Osteocyte (in vitro differentiated cells): ENCODE measurements at regions not wholly inside any gene's neighbourhood (a gene's known extent, or its start where the extent isn't known, plus 50 kb on each side); places are given as distances from the start of the nearest gene placed in this dataset.

Experiments
- DNase-seq: peaks from one replicate; pipeline ENCODE4 v3.0.0; 2021; ENCODE audit warnings: mixed read lengths; ENCODE audit not compliant: unreplicated experiment; ENCODE audit errors: extremely low spot score
- H3K27ac Mint-ChIP-seq: one replicate; pipeline ENCODE4 v1.8.0; 2021; ENCODE audit warnings: mild to moderate bottlenecking, mixed read lengths; ENCODE audit not compliant: unreplicated experiment
- H3K27me3 Mint-ChIP-seq: one replicate; pipeline ENCODE4 v1.8.0; 2021; ENCODE audit warnings: mixed read lengths; ENCODE audit not compliant: unreplicated experiment
- H3K36me3 Mint-ChIP-seq: one replicate; pipeline ENCODE4 v1.8.0; 2021; ENCODE audit warnings: mixed read lengths; ENCODE audit not compliant: unreplicated experiment
- H3K4me1 Mint-ChIP-seq: one replicate; pipeline ENCODE4 v1.8.0; 2021; ENCODE audit warnings: mixed read lengths; ENCODE audit not compliant: unreplicated experiment
- H3K4me3 Mint-ChIP-seq: one replicate; pipeline ENCODE4 v1.8.0; 2021; ENCODE audit warnings: mild to moderate bottlenecking, moderate library complexity, mixed read lengths; ENCODE audit not compliant: unreplicated experiment
- H3K9me3 Mint-ChIP-seq: one replicate; pipeline ENCODE4 v1.8.0; 2021; ENCODE audit warnings: mixed read lengths; ENCODE audit not compliant: unreplicated experiment
- CTCF ChIP-seq: fragments of 200-600 bp; sonication (generic); IDR thresholded peaks from 2 replicates; pipeline ENCODE4 v1.5.0; 2021; ENCODE audit warnings: antibody characterized with exemption, mild to moderate bottlenecking, moderate library complexity

- DNase-seq = no peak
- Mint-ChIP-seq H3K27me3 (no peaks in the 10 kb centered on the region), H3K36me3 (no peaks in the 10 kb centered on the region), H3K9me3 (no peaks in the 10 kb centered on the region), H3K4me1 (peaks cover 17% of the 10 kb centered on the region), H3K27ac (no peak overlapping the region), H3K4me3 (no peak overlapping the region)
- TF ChIP-seq CTCF = no peak
Observed at GRCh38 chr10:29109707-29110571, 178.9 kb upstream of the LYZL1 start.

- no peak for DNase-seq
- peaks cover 15% of the 10 kb centered on the region for H3K9me3 Mint-ChIP-seq
- H3K27ac Mint-ChIP-seq = no peak overlapping the region
- no peaks in the 10 kb centered on the region for H3K27me3 Mint-ChIP-seq
- peaks cover 2% of the 10 kb centered on the region for H3K4me1 Mint-ChIP-seq
- no peak for TF ChIP-seq CTCF
- H3K36me3 Mint-ChIP-seq = peaks cover 6% of the 10 kb centered on the region
- no peak overlapping the region for H3K4me3 Mint-ChIP-seq
Observed at GRCh38 chr10:29112827-29113615, 175.8 kb upstream of the LYZL1 start.

GRCh38 chr10:29113616-29113945 is 175.3 kb upstream of the LYZL1 start:
- peaks cover 2% of the 10 kb centered on the region for H3K4me1 Mint-ChIP-seq
- H3K36me3 Mint-ChIP-seq = peaks cover 8% of the 10 kb centered on the region
- peaks cover 19% of the 10 kb centered on the region for H3K9me3 Mint-ChIP-seq
- no peak for DNase-seq
- no peaks in the 10 kb centered on the region for H3K27me3 Mint-ChIP-seq
- H3K27ac Mint-ChIP-seq = no peak overlapping the region
- no peak for TF ChIP-seq CTCF
- H3K4me3 Mint-ChIP-seq = no peak overlapping the region

- Mint-ChIP-seq H3K4me1 (peaks cover 2% of the 10 kb centered on the region), H3K4me3 (no peak overlapping the region), H3K36me3 (peaks cover 8% of the 10 kb centered on the region), H3K9me3 (peaks cover 22% of the 10 kb centered on the region), H3K27me3 (no peaks in the 10 kb centered on the region), H3K27ac (no peak overlapping the region)
- TF ChIP-seq CTCF = no peak
- DNase-seq = no peak
Observed at GRCh38 chr10:29114141-29114540, 174.7 kb upstream of the LYZL1 start.

- Mint-ChIP-seq H3K36me3 (peaks cover 8% of the 10 kb centered on the region), H3K9me3 (peaks cover 22% of the 10 kb centered on the region), H3K27ac (no peak overlapping the region), H3K4me3 (no peak overlapping the region), H3K27me3 (no peaks in the 10 kb centered on the region), H3K4me1 (peaks cover 7% of the 10 kb centered on the region)
- TF ChIP-seq CTCF = no peak
- DNase-seq = no peak
Observed at GRCh38 chr10:29117781-29118180, 171.1 kb upstream of the LYZL1 start.
